ENCODE measurements at regions not wholly inside any gene's neighbourhood (a gene's known extent, or its start where the extent isn't known, plus 50 kb on each side); places are given as distances from the start of the nearest gene placed in this dataset.

GRCh38 chr2:193581807-193582206, 1387.1 kb upstream of the TMEFF2 start:
- Mint-ChIP-seq H3K4me3 (no peak overlapping the region), H3K27ac (no peak overlapping the region), H3K27me3 (no peaks in the 10 kb centered on the region), H3K4me1 (no peaks in the 10 kb centered on the region), H3K9me3 (peaks cover 0 to 16% (median 3%) of the 10 kb centered on the region in 5 donors), H3K36me3 (no peaks in the 10 kb centered on the region)
- no peaks in the 10 kb centered on the region for H3K27me3 ChIP-seq (ENCODE audit: insufficient read depth, low read length, poor library complexity, severe bottlenecking)
- no peak overlapping the region for H3K4me3 ChIP-seq (ENCODE audit: low read length)
- H3K36me3 ChIP-seq (ENCODE audit: insufficient read depth, low read length), result no peaks in the 10 kb centered on the region
- ChIA-PET CTCF (no interaction called here), POLR2A (no interaction called here)
- no peaks in the 10 kb centered on the region for H3K9me3 ChIP-seq (ENCODE audit: low read length)
- H3K4me1 ChIP-seq (ENCODE audit: insufficient read depth, low read length), result no peaks in the 10 kb centered on the region
- no peak for DNase-seq
- H3K27ac ChIP-seq (ENCODE audit: low read depth, low read length), result no peak overlapping the region

- Mint-ChIP-seq H3K4me1 (no peaks in the 10 kb centered on the region), H3K36me3 (no peaks in the 10 kb centered on the region), H3K27me3 (no peaks in the 10 kb centered on the region), H3K4me3 (no peak overlapping the region), H3K27ac (no peak overlapping the region), H3K9me3 (peaks cover 0 to 7% (median 3%) of the 10 kb centered on the region in 5 donors)
- CTCF ChIA-PET, result no interaction called here
- H3K36me3 ChIP-seq (ENCODE audit: insufficient read depth, low read length), result no peaks in the 10 kb centered on the region
- no peak for DNase-seq
- no peaks in the 10 kb centered on the region for H3K9me3 ChIP-seq (ENCODE audit: low read length)
- no peaks in the 10 kb centered on the region for H3K4me1 ChIP-seq (ENCODE audit: insufficient read depth, low read length)
- no peaks in the 10 kb centered on the region for H3K27me3 ChIP-seq (ENCODE audit: insufficient read depth, low read length, poor library complexity, severe bottlenecking)
- H3K27ac ChIP-seq (ENCODE audit: low read depth, low read length), result no peak overlapping the region
- H3K4me3 ChIP-seq (ENCODE audit: low read length), result no peak overlapping the region
- POLR2A ChIA-PET, result no interaction called here
Observed at GRCh38 chr2:193580176-193580950, 1385.6 kb upstream of the TMEFF2 start.

- no peak overlapping the region for H3K4me3 ChIP-seq (ENCODE audit: low read length)
- DNase-seq, result no peak
Observed at GRCh38 chr2:193566886-193567285, 1372.2 kb upstream of the TMEFF2 start.

DNA sequence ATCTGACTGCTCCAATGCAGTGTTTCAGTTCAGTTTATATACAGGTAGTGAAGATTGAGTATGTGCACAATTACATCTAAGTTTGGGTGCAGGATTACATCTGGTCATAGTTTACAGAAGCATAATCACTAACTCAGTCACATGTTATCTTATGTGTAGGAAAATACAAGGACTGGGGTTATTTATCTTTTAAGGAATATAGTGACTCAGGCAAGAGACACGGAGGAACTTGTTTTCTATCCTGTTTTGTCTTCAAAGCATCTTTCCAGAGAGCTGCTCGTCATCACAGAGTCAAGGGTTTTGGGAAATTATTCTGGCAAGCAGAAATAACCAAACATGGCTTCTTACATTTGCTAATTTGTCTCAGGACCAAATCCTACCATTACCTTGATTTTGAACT, 1371.5 kb upstream of the TMEFF2 start:
- CTCF ChIA-PET, result no interaction called here
- no peaks in the 10 kb centered on the region for H3K9me3 ChIP-seq (ENCODE audit: low read length)

More at GRCh38 chr2:193566886-193567285, 1372.2 kb upstream of the TMEFF2 start:
- Histone ChIP-seq H3K9me3 (ENCODE audit: low read length) (no peaks in the 10 kb centered on the region), H3K4me1 (ENCODE audit: insufficient read depth, low read length) (no peaks in the 10 kb centered on the region), H3K27me3 (ENCODE audit: insufficient read depth, low read length, poor library complexity, severe bottlenecking) (no peaks in the 10 kb centered on the region), H3K27ac (ENCODE audit: low read depth, low read length) (no peak overlapping the region), H3K36me3 (ENCODE audit: insufficient read depth, low read length) (no peaks in the 10 kb centered on the region)
- no peak overlapping the region for H3K4me3 Mint-ChIP-seq
- H3K27me3 Mint-ChIP-seq, result no peaks in the 10 kb centered on the region
- H3K4me1 Mint-ChIP-seq, result no peaks in the 10 kb centered on the region
- ChIA-PET CTCF (no interaction called here), POLR2A (no interaction called here)
- peaks cover 0 to 3% (median 0%) of the 10 kb centered on the region in 5 donors for H3K9me3 Mint-ChIP-seq
- H3K36me3 Mint-ChIP-seq, result no peaks in the 10 kb centered on the region
- no peak overlapping the region for H3K27ac Mint-ChIP-seq

GRCh38 chr2:193562031-193562430, 1367.3 kb upstream of the TMEFF2 start:
- no peak for DNase-seq
- H3K4me1 ChIP-seq (ENCODE audit: insufficient read depth, low read length), result no peaks in the 10 kb centered on the region
- H3K27ac ChIP-seq (ENCODE audit: low read depth, low read length), result no peak overlapping the region
- Mint-ChIP-seq H3K36me3 (peaks cover 0 to 1% (median 0%) of the 10 kb centered on the region in 3 donors), H3K27me3 (no peaks in the 10 kb centered on the region), H3K9me3 (no peaks in the 10 kb centered on the region), H3K27ac (no peak overlapping the region), H3K4me1 (no peaks in the 10 kb centered on the region), H3K4me3 (no peak overlapping the region)
- H3K9me3 ChIP-seq (ENCODE audit: low read length), result no peaks in the 10 kb centered on the region
- CTCF ChIA-PET, result no interaction called here
- no peaks in the 10 kb centered on the region for H3K27me3 ChIP-seq (ENCODE audit: insufficient read depth, low read length, poor library complexity, severe bottlenecking)
- H3K4me3 ChIP-seq (ENCODE audit: low read length), result no peak overlapping the region
- POLR2A ChIA-PET, result no interaction called here
- H3K36me3 ChIP-seq (ENCODE audit: insufficient read depth, low read length), result no peaks in the 10 kb centered on the region

More for the DNA sequence above, 1371.5 kb upstream of the TMEFF2 start:
- H3K4me3 ChIP-seq (ENCODE audit: low read length), result no peak overlapping the region
- H3K27me3 Mint-ChIP-seq, result no peaks in the 10 kb centered on the region
- H3K36me3 Mint-ChIP-seq, result peaks cover 0 to 1% (median 0%) of the 10 kb centered on the region in 3 donors
- no peaks in the 10 kb centered on the region for H3K36me3 ChIP-seq (ENCODE audit: insufficient read depth, low read length)
- no peak overlapping the region for H3K27ac Mint-ChIP-seq
- no peak overlapping the region for H3K4me3 Mint-ChIP-seq
- H3K9me3 Mint-ChIP-seq, result peaks cover 0 to 3% (median 0%) of the 10 kb centered on the region in 5 donors
- H3K4me1 Mint-ChIP-seq, result no peaks in the 10 kb centered on the region
- H3K27me3 ChIP-seq (ENCODE audit: insufficient read depth, low read length, poor library complexity, severe bottlenecking), result no peaks in the 10 kb centered on the region
- POLR2A ChIA-PET, result no interaction called here
- no peak for DNase-seq
- no peak overlapping the region for H3K27ac ChIP-seq (ENCODE audit: low read depth, low read length)
- no peaks in the 10 kb centered on the region for H3K4me1 ChIP-seq (ENCODE audit: insufficient read depth, low read length)

DNA sequence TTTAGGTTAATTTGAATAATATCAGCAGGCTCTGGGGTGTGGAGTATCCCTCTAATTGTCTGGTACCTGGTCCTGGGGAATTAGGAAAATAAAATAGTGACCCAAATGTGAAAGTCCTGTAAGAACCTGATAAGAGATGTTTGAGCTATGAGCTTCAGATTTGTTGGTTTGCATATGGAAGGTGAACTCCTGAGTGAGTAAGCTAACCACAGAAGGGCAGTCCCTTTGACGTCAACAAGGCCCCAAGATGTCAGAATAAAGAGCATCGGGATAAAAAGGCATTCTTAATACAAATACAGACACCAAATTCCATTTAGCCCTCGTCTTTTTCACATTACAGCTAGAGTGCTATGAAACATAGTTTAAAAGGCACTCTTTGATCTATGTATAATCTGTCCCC, 1366.3 kb upstream of the TMEFF2 start:
- Mint-ChIP-seq H3K4me3 (no peak overlapping the region), H3K27me3 (no peaks in the 10 kb centered on the region), H3K27ac (no peak overlapping the region), H3K9me3 (no peaks in the 10 kb centered on the region), H3K4me1 (no peaks in the 10 kb centered on the region), H3K36me3 (peaks cover 0 to 1% (median 0%) of the 10 kb centered on the region in 3 donors)
- Histone ChIP-seq H3K36me3 (ENCODE audit: insufficient read depth, low read length) (no peaks in the 10 kb centered on the region), H3K4me3 (ENCODE audit: low read length) (no peak overlapping the region), H3K9me3 (ENCODE audit: low read length) (no peaks in the 10 kb centered on the region), H3K4me1 (ENCODE audit: insufficient read depth, low read length) (no peaks in the 10 kb centered on the region), H3K27me3 (ENCODE audit: insufficient read depth, low read length, poor library complexity, severe bottlenecking) (no peaks in the 10 kb centered on the region), H3K27ac (ENCODE audit: low read depth, low read length) (no peak overlapping the region)
- ChIA-PET CTCF (no interaction called here), POLR2A (no interaction called here)
- no peak for DNase-seq

GRCh38 chr2:193556766-193557470, 1362.2 kb upstream of the TMEFF2 start:
- H3K36me3 ChIP-seq (ENCODE audit: insufficient read depth, low read length), result no peaks in the 10 kb centered on the region
- ChIA-PET POLR2A (no interaction called here), CTCF (no interaction called here)
- H3K27me3 ChIP-seq (ENCODE audit: insufficient read depth, low read length, poor library complexity, severe bottlenecking), result no peaks in the 10 kb centered on the region
- H3K9me3 Mint-ChIP-seq, result no peaks in the 10 kb centered on the region
- DNase-seq, result no peak
- peaks cover 0 to 1% (median 0%) of the 10 kb centered on the region in 3 donors for H3K36me3 Mint-ChIP-seq
- no peaks in the 10 kb centered on the region for H3K9me3 ChIP-seq (ENCODE audit: low read length)
- no peaks in the 10 kb centered on the region for H3K4me1 ChIP-seq (ENCODE audit: insufficient read depth, low read length)
- H3K27ac Mint-ChIP-seq, result no peak overlapping the region
- no peak overlapping the region for H3K4me3 ChIP-seq (ENCODE audit: low read length)
- no peak overlapping the region for H3K4me3 Mint-ChIP-seq
- H3K27ac ChIP-seq (ENCODE audit: low read depth, low read length), result no peak overlapping the region
- no peaks in the 10 kb centered on the region for H3K27me3 Mint-ChIP-seq
- H3K4me1 Mint-ChIP-seq, result no peaks in the 10 kb centered on the region

DNA sequence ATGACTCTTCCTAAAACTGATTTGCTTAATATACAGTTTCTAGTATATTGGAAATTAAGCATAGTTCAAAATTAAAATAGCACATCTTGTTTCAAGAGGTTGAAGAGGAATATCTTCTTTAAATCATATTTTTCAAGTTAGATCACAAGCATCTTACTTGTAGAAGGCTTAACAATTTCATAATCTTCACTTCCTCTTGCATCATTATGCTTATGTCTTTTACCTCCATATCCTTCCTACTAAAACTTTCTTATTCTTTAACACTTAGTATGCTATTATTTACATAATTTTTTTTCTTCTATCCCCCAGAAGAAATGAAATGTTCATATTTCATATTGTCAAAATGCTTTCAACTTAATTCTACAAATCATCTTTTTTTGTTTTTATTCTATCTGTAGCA, 1354.9 kb upstream of the TMEFF2 start:
- no peaks in the 10 kb centered on the region for H3K4me1 Mint-ChIP-seq
- ChIA-PET CTCF (no interaction called here), POLR2A (no interaction called here)
- H3K36me3 Mint-ChIP-seq, result no peaks in the 10 kb centered on the region
- Histone ChIP-seq H3K9me3 (ENCODE audit: low read length) (no peaks in the 10 kb centered on the region), H3K27ac (ENCODE audit: low read depth, low read length) (no peak overlapping the region), H3K36me3 (ENCODE audit: insufficient read depth, low read length) (no peaks in the 10 kb centered on the region), H3K4me1 (ENCODE audit: insufficient read depth, low read length) (no peaks in the 10 kb centered on the region), H3K27me3 (ENCODE audit: insufficient read depth, low read length, poor library complexity, severe bottlenecking) (no peaks in the 10 kb centered on the region), H3K4me3 (ENCODE audit: low read length) (no peak overlapping the region)
- no peak overlapping the region for H3K4me3 Mint-ChIP-seq
- DNase-seq, result no peak
- H3K9me3 Mint-ChIP-seq, result peaks cover 2 to 24% (median 5%) of the 10 kb centered on the region in 5 donors
- no peak overlapping the region for H3K27ac Mint-ChIP-seq
- no peaks in the 10 kb centered on the region for H3K27me3 Mint-ChIP-seq
